SK-N-MC (cell line): ENCODE measurements at regions not wholly inside any gene's neighbourhood (a gene's known extent, or its start where the extent isn't known, plus 50 kb on each side); places are given as distances from the start of the nearest gene placed in this dataset.
A peak's percentile ranks its signal among the peaks of the same experiment; 100 is the strongest.

Source experiments
- DNase-seq: peaks from one replicate; pipeline ENCODE4 v3.0.0-alpha.2; 2011; ENCODE audit warnings: low read depth, low spot score
- H3K27ac ChIP-seq: fragments of 200-600 bp; sonication (generic); 2 replicates; pipeline ENCODE4 v1.5.1; 2016; ENCODE audit warnings: mixed run types
- H3K36me3 ChIP-seq: fragments of 200-600 bp; sonication (generic); 2 replicates; pipeline ENCODE4 v1.6.1; 2017; ENCODE audit warnings: antibody characterized with exemption, low read length, mixed read lengths; ENCODE audit not compliant: insufficient read depth
- H3K4me3 ChIP-seq: fragments of 200-600 bp; sonication (generic); 2 replicates; pipeline ENCODE4 v1.5.1; 2016
- H3K9ac ChIP-seq: fragments of 200-600 bp; sonication (generic); 2 replicates; pipeline ENCODE4 v1.8.0; 2017; ENCODE audit warnings: mixed run types, mixed read lengths; ENCODE audit not compliant: insufficient read length
- H3K9me3 ChIP-seq: fragments of 200-600 bp; sonication (generic); 2 replicates; pipeline ENCODE4 v1.6.1; 2017; ENCODE audit warnings: low read depth, mild to moderate bottlenecking, antibody characterized with exemption, low read length, moderate library complexity, mixed read lengths
- EZH2 ChIP-seq: fragments of 200-600 bp; sonication (generic); IDR thresholded peaks from one replicate; pipeline ENCODE4 v1.6.1; 2017; ENCODE audit warnings: antibody characterized with exemption
- FOXP2 ChIP-seq: optimal IDR thresholded peaks from 2 replicates; pipeline ENCODE3; 2011; ENCODE audit warnings: mild to moderate bottlenecking, moderate library complexity; ENCODE audit not compliant: insufficient read depth; ENCODE audit errors: extremely low read length, control extremely low read depth
- POLR2AphosphoS5 ChIP-seq: IDR thresholded peaks from 2 replicates; pipeline ENCODE4 v1.6.1; 2012; ENCODE audit warnings: mild to moderate bottlenecking, low read depth, low read length, borderline replicate concordance

- TF ChIP-seq FOXP2 (no peak), POLR2AphosphoS5 (no peak), EZH2 (no peak)
- no peak overlapping the region for H3K4me3 ChIP-seq
- no peak overlapping the region for H3K27ac ChIP-seq
- H3K9ac ChIP-seq = no peak overlapping the region
- no peaks in the 10 kb centered on the region for H3K36me3 ChIP-seq
- no peaks in the 10 kb centered on the region; the same call in 1 of the 2 replicates for H3K9me3 ChIP-seq
- no peak for DNase-seq
Measured at GRCh38 chr6:24997231-24997630, 61.5 kb upstream of the RIPOR2 start.

- Histone ChIP-seq H3K9me3 (no peaks in the 10 kb centered on the region), H3K4me3 (no peak overlapping the region), H3K9ac (no peak overlapping the region), H3K27ac (no peak overlapping the region), H3K36me3 (no peaks in the 10 kb centered on the region)
- no peak for TF ChIP-seq FOXP2
- no peak for TF ChIP-seq EZH2
- TF ChIP-seq POLR2AphosphoS5 = no peak
- DNase-seq = no peak
Measured at GRCh38 chr6:24997905-24998304, 62.1 kb upstream of the RIPOR2 start.

DNA sequence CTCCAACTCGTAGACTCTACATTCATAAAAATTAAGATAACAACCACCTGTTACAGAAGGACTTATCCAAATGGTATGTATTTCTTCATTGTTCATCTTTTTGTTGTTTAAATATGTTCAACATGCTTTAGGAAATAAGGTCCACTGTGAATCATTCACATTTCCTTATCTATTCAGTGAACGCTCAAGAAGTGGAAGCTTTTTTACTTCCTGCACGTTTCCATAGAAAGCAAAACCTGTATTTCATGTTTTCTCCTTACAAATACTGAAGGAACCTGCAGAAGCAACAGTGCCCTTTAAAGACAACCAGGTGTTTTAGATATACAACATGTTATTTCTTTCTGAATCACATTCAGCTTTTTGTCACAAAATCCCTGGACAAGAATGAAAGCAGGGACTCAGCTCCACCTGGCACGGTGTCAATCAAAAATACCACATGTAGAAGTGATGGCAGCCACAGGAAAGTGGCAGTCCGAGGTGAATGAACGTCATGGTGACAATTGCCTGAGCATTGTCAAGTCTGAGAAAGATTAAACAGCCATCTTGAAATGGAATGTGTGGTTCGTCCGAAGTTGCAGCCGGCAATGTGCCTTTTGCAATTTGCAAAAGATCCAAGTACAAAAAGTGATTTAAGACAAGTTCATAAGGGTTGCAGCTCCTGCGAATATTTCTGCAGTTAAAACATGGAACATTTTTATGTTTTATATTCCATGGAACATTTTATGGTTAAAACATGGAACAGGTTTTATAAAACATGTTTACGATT, 66.7 kb upstream of the RIPOR2 start:
- Histone ChIP-seq H3K4me3 (no peak overlapping the region), H3K9ac (no peak overlapping the region), H3K9me3 (no peaks in the 10 kb centered on the region), H3K36me3 (no peaks in the 10 kb centered on the region), H3K27ac (no peak overlapping the region)
- DNase-seq = no peak
- no peak for TF ChIP-seq FOXP2
- TF ChIP-seq POLR2AphosphoS5 = no peak
- no peak for TF ChIP-seq EZH2

- no peak for TF ChIP-seq POLR2AphosphoS5
- no peak for TF ChIP-seq FOXP2
- no peak for TF ChIP-seq EZH2
- H3K9me3 ChIP-seq = no peaks in the 10 kb centered on the region
- no peak for DNase-seq
- no peak overlapping the region for H3K27ac ChIP-seq
- H3K4me3 ChIP-seq = no peak overlapping the region
- H3K9ac ChIP-seq = no peak overlapping the region
- H3K36me3 ChIP-seq = no peaks in the 10 kb centered on the region
Measured at GRCh38 chr6:25004357-25004756, 68.6 kb upstream of the RIPOR2 start.

DNA sequence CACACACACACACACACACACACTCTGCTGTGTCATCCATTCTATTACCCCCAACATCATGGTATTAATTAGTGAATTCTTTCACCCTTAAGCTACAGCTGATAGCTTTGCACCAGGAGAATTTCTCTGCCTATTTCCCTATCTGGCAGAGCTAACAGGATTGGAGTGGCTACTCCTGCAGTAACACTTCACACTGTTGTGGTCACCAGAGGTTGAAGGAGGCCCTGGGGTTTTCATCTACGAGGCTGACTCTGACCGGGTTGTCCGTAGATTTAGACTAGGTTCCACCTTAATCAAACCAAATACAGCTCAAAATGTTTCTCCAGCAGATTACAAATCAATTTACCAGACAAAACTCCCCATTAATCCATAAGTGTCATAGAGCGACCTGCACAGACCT, 69.2 kb upstream of the RIPOR2 start:
- H3K36me3 ChIP-seq = no peaks in the 10 kb centered on the region
- no peak overlapping the region for H3K9ac ChIP-seq
- no peak overlapping the region for H3K4me3 ChIP-seq
- TF ChIP-seq FOXP2 (no peak), EZH2 (no peak), POLR2AphosphoS5 (no peak)
- DNase-seq = no peak
- H3K27ac ChIP-seq = no peak overlapping the region
- no peaks in the 10 kb centered on the region for H3K9me3 ChIP-seq

DNA sequence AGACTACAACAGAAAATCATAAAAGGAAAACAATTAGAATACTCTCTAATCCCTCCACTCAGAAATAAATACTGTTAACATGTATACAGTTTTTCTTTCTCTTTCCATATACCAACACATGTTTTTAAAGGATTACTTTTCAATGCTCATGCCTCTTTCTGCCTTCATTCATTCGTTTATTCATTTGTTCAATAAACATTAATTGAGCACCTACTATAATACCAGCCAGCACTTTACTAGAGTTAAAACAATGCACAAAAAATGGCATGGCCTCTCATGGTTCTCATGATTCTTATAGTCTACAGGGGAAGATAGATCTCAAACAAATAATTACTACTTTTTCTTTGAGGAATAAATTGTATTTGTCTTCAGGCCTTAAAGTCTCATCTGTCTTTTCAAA, 70.3 kb upstream of the RIPOR2 start:
- TF ChIP-seq EZH2 (no peak), FOXP2 (no peak), POLR2AphosphoS5 (no peak)
- no peak for DNase-seq
- Histone ChIP-seq H3K36me3 (no peaks in the 10 kb centered on the region), H3K4me3 (no peak overlapping the region), H3K9me3 (no peaks in the 10 kb centered on the region), H3K9ac (no peak overlapping the region), H3K27ac (peak overlapping the region; percentile 75; the same call in 1 of the 2 replicates)

- Histone ChIP-seq H3K36me3 (no peaks in the 10 kb centered on the region), H3K4me3 (no peak overlapping the region), H3K27ac (peak overlapping the region; percentile 75; the same call in 1 of the 2 replicates), H3K9me3 (no peaks in the 10 kb centered on the region), H3K9ac (peak overlapping the region; percentile 36)
- no peak for TF ChIP-seq POLR2AphosphoS5
- no peak for TF ChIP-seq FOXP2
- TF ChIP-seq EZH2 = no peak
- no peak for DNase-seq
Measured at GRCh38 chr6:25006565-25007001, 70.8 kb upstream of the RIPOR2 start.

GRCh38 chr6:25007269-25007699, 71.5 kb upstream of the RIPOR2 start:
- H3K27ac ChIP-seq = peak overlapping the region; percentile 75; the same call in 1 of the 2 replicates
- H3K9me3 ChIP-seq = no peaks in the 10 kb centered on the region
- H3K4me3 ChIP-seq = no peak overlapping the region
- H3K36me3 ChIP-seq = no peaks in the 10 kb centered on the region
- no peak for TF ChIP-seq EZH2
- no peak for TF ChIP-seq FOXP2
- TF ChIP-seq POLR2AphosphoS5 = no peak
- no peak for DNase-seq
- no peak overlapping the region for H3K9ac ChIP-seq
